GM23338 (cell line): ENCODE measurements at regions not wholly inside any gene's neighbourhood (a gene's known extent, or its start where the extent isn't known, plus 50 kb on each side); places are given as distances from the start of the nearest gene placed in this dataset.

ENCODE experiments used
- CREB1 ChIP-seq: fragments of 250-450 bp; sonication (Bioruptor Pico); IDR thresholded peaks from 2 replicates; pipeline ENCODE4 v1.5.0; 2020; ENCODE audit warnings: low read depth, mild to moderate bottlenecking, moderate library complexity
- EZH2 ChIP-seq: fragments of 200-600 bp; sonication (generic); IDR thresholded peaks from one replicate; pipeline ENCODE4 v1.8.0; 2017; ENCODE audit warnings: antibody characterized with exemption, mild to moderate bottlenecking, low read depth; ENCODE audit not compliant: unreplicated experiment
- EZH2phosphoT487 ChIP-seq: fragments of 200-600 bp; sonication (generic); IDR thresholded peaks from one replicate; pipeline ENCODE4 v1.8.1; 2018; ENCODE audit warnings: antibody characterized with exemption; ENCODE audit not compliant: unreplicated experiment
- JUNB ChIP-seq: IDR thresholded peaks from one replicate; pipeline ENCODE4 v1.6.1; 2016; ENCODE audit warnings: antibody characterized with exemption; ENCODE audit not compliant: unreplicated experiment
- NANOG ChIP-seq: IDR thresholded peaks from 2 replicates; pipeline ENCODE4 v1.6.1; 2016; ENCODE audit warnings: antibody characterized with exemption, borderline replicate concordance
- POLR2AphosphoS5 ChIP-seq: IDR thresholded peaks from 2 replicates; pipeline ENCODE4 v1.6.1; 2016; ENCODE audit warnings: antibody characterized with exemption, low read depth
- STAT1 ChIP-seq: IDR thresholded peaks from one replicate; pipeline ENCODE4 v1.6.1; 2016; ENCODE audit warnings: antibody characterized with exemption; ENCODE audit not compliant: unreplicated experiment
- ZNF114 ChIP-seq: fragments of 250-450 bp; sonication (Bioruptor Pico); IDR thresholded peaks from 2 replicates; pipeline ENCODE4 v1.5.0; 2020; ENCODE audit warnings: mild to moderate bottlenecking, moderate library complexity
- ZNF331 ChIP-seq: fragments of 250-450 bp; sonication (Bioruptor Pico); IDR thresholded peaks from 2 replicates; pipeline ENCODE4 v1.5.0; 2020; ENCODE audit warnings: low read depth, mild to moderate bottlenecking, moderate library complexity
- TF ChIP-seq, protein P1 (sequence below), 2 experiments: fragments of 200-600 bp in 1 of 2; sonication (generic) in 1 of 2; conservative IDR thresholded peaks; 2 replicates each; pipeline versions ENCODE4 v1.5.1 to v1.6.1; 2016 to 2017; ENCODE audit warnings: antibody characterized with exemption in 2 of 2, low read depth in 2 of 2, mild to moderate bottlenecking in 2 of 2, moderate library complexity in 1 of 2
- TF ChIP-seq, protein P2 (sequence below): IDR thresholded peaks from 2 replicates; pipeline ENCODE4 v1.6.1; 2016; ENCODE audit warnings: antibody characterized with exemption
- TF ChIP-seq, protein P3 (sequence below): IDR thresholded peaks from one replicate; pipeline ENCODE4 v1.6.1; 2018; ENCODE audit warnings: antibody characterized with exemption; ENCODE audit not compliant: unreplicated experiment
- TF ChIP-seq, protein P4 (sequence below): fragments of 250-450 bp; sonication (Bioruptor Pico); IDR thresholded peaks from 2 replicates; pipeline ENCODE4 v1.5.0; 2020; ENCODE audit warnings: mild to moderate bottlenecking, moderate library complexity

- TF ChIP-seq, protein P1, sequence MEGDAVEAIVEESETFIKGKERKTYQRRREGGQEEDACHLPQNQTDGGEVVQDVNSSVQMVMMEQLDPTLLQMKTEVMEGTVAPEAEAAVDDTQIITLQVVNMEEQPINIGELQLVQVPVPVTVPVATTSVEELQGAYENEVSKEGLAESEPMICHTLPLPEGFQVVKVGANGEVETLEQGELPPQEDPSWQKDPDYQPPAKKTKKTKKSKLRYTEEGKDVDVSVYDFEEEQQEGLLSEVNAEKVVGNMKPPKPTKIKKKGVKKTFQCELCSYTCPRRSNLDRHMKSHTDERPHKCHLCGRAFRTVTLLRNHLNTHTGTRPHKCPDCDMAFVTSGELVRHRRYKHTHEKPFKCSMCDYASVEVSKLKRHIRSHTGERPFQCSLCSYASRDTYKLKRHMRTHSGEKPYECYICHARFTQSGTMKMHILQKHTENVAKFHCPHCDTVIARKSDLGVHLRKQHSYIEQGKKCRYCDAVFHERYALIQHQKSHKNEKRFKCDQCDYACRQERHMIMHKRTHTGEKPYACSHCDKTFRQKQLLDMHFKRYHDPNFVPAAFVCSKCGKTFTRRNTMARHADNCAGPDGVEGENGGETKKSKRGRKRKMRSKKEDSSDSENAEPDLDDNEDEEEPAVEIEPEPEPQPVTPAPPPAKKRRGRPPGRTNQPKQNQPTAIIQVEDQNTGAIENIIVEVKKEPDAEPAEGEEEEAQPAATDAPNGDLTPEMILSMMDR (conservative IDR thresholded peaks at IDR 0.05; ENCODE audit: low read depth in 2 of 2): no peak
- TF ChIP-seq POLR2AphosphoS5 (no peak), EZH2phosphoT487 (no peak), ZNF331 (CRISPR knock-in tag) (no peak), NANOG (no peak), EZH2 (no peak), CREB1 (CRISPR knock-in tag) (no peak), JUNB (no peak), ZNF114 (CRISPR knock-in tag) (no peak), STAT1 (no peak)
- TF ChIP-seq, protein P2, sequence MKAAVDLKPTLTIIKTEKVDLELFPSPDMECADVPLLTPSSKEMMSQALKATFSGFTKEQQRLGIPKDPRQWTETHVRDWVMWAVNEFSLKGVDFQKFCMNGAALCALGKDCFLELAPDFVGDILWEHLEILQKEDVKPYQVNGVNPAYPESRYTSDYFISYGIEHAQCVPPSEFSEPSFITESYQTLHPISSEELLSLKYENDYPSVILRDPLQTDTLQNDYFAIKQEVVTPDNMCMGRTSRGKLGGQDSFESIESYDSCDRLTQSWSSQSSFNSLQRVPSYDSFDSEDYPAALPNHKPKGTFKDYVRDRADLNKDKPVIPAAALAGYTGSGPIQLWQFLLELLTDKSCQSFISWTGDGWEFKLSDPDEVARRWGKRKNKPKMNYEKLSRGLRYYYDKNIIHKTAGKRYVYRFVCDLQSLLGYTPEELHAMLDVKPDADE: no peak
- TF ChIP-seq, protein P3, sequence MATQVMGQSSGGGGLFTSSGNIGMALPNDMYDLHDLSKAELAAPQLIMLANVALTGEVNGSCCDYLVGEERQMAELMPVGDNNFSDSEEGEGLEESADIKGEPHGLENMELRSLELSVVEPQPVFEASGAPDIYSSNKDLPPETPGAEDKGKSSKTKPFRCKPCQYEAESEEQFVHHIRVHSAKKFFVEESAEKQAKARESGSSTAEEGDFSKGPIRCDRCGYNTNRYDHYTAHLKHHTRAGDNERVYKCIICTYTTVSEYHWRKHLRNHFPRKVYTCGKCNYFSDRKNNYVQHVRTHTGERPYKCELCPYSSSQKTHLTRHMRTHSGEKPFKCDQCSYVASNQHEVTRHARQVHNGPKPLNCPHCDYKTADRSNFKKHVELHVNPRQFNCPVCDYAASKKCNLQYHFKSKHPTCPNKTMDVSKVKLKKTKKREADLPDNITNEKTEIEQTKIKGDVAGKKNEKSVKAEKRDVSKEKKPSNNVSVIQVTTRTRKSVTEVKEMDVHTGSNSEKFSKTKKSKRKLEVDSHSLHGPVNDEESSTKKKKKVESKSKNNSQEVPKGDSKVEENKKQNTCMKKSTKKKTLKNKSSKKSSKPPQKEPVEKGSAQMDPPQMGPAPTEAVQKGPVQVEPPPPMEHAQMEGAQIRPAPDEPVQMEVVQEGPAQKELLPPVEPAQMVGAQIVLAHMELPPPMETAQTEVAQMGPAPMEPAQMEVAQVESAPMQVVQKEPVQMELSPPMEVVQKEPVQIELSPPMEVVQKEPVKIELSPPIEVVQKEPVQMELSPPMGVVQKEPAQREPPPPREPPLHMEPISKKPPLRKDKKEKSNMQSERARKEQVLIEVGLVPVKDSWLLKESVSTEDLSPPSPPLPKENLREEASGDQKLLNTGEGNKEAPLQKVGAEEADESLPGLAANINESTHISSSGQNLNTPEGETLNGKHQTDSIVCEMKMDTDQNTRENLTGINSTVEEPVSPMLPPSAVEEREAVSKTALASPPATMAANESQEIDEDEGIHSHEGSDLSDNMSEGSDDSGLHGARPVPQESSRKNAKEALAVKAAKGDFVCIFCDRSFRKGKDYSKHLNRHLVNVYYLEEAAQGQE: no peak
- TF ChIP-seq, protein P4, sequence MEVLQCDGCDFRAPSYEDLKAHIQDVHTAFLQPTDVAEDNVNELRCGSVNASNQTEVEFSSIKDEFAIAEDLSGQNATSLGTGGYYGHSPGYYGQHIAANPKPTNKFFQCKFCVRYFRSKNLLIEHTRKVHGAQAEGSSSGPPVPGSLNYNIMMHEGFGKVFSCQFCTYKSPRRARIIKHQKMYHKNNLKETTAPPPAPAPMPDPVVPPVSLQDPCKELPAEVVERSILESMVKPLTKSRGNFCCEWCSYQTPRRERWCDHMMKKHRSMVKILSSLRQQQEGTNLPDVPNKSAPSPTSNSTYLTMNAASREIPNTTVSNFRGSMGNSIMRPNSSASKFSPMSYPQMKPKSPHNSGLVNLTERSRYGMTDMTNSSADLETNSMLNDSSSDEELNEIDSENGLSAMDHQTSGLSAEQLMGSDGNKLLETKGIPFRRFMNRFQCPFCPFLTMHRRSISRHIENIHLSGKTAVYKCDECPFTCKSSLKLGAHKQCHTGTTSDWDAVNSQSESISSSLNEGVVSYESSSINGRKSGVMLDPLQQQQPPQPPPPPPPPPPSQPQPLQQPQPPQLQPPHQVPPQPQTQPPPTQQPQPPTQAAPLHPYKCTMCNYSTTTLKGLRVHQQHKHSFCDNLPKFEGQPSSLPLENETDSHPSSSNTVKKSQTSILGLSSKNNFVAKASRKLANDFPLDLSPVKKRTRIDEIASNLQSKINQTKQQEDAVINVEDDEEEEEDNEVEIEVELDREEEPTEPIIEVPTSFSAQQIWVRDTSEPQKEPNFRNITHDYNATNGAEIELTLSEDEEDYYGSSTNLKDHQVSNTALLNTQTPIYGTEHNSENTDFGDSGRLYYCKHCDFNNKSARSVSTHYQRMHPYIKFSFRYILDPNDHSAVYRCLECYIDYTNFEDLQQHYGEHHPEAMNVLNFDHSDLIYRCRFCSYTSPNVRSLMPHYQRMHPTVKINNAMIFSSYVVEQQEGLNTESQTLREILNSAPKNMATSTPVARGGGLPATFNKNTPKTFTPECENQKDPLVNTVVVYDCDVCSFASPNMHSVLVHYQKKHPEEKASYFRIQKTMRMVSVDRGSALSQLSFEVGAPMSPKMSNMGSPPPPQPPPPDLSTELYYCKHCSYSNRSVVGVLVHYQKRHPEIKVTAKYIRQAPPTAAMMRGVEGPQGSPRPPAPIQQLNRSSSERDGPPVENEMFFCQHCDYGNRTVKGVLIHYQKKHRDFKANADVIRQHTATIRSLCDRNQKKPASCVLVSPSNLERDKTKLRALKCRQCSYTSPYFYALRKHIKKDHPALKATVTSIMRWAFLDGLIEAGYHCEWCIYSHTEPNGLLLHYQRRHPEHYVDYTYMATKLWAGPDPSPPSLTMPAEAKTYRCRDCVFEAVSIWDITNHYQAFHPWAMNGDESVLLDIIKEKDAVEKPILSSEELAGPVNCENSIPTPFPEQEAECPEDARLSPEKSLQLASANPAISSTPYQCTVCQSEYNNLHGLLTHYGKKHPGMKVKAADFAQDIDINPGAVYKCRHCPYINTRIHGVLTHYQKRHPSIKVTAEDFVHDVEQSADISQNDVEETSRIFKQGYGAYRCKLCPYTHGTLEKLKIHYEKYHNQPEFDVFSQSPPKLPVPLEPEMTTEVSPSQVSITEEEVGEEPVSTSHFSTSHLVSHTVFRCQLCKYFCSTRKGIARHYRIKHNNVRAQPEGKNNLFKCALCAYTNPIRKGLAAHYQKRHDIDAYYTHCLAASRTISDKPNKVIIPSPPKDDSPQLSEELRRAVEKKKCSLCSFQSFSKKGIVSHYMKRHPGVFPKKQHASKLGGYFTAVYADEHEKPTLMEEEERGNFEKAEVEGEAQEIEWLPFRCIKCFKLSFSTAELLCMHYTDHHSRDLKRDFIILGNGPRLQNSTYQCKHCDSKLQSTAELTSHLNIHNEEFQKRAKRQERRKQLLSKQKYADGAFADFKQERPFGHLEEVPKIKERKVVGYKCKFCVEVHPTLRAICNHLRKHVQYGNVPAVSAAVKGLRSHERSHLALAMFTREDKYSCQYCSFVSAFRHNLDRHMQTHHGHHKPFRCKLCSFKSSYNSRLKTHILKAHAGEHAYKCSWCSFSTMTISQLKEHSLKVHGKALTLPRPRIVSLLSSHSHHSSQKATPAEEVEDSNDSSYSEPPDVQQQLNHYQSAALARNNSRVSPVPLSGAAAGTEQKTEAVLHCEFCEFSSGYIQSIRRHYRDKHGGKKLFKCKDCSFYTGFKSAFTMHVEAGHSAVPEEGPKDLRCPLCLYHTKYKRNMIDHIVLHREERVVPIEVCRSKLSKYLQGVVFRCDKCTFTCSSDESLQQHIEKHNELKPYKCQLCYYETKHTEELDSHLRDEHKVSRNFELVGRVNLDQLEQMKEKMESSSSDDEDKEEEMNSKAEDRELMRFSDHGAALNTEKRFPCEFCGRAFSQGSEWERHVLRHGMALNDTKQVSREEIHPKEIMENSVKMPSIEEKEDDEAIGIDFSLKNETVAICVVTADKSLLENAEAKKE (CRISPR knock-in tag): no peak
Measured at GRCh38 chr4:180207921-180208320, 2035.3 kb upstream of the TENM3 start.
